Caco-2 (cell line): ENCODE measurements at regions not wholly inside any gene's neighbourhood (a gene's known extent, or its start where the extent isn't known, plus 50 kb on each side); places are given as distances from the start of the nearest gene placed in this dataset.

ENCODE experiments used
- BruUV-seq: library from RNA; stranded (reverse); fragments of 400-500 nt; replicated peaks from 2 replicates; lab custom pipeline; 2021; lab: Mats Ljungman, UMichigan
- CTCF ChIA-PET: fragments of 300-600 bp; sonication (Branson Sonifier 250); formaldehyde crosslinking; loops from one replicate; lab custom pipeline; 2022; ENCODE audit warnings: antibody characterized with exemption; lab: Charles Lee
- POLR2A ChIA-PET: fragments of 300-600 bp; sonication (Branson Sonifier 250); formaldehyde crosslinking; loops from one replicate; lab custom pipeline; 2022; ENCODE audit warnings: antibody characterized with exemption; lab: Charles Lee
- DNase-seq, 2 experiments: peaks; one replicate each; pipeline versions ENCODE4 v3.0.0 to v3.0.0-alpha.2; 2020 to 2022
- H3K27me3 ChIP-seq: replicated peaks from 2 replicates; pipeline ENCODE4 v1.6.0; 2011; ENCODE audit warnings: low read length; ENCODE audit not compliant: control insufficient read depth, insufficient read depth
- H3K36me3 ChIP-seq: 2 replicates; pipeline ENCODE4 v1.5.1; 2011; ENCODE audit warnings: low read length; ENCODE audit not compliant: control insufficient read depth, insufficient read depth
- H3K4me1 ChIP-seq: fragments of 250-450 bp; sonication (Bioruptor Pico); 2 replicates; pipeline ENCODE4 v1.5.1; 2020; ENCODE audit warnings: mild to moderate bottlenecking
- H3K4me3 ChIP-seq: 2 replicates; pipeline ENCODE4 v1.5.1; 2011; ENCODE audit warnings: low read depth, mild to moderate bottlenecking, control low read depth, low read length
- H3K9me3 ChIP-seq: fragments of 250-450 bp; sonication (Bioruptor Pico); 2 replicates; pipeline ENCODE4 v1.5.1; 2020; ENCODE audit warnings: mild to moderate bottlenecking, moderate library complexity
- H3K27ac Mint-ChIP-seq: one replicate; pipeline ENCODE4 v1.8.0; 2022; ENCODE audit warnings: mixed read lengths; ENCODE audit not compliant: unreplicated experiment
- H3K27me3 Mint-ChIP-seq: one replicate; pipeline ENCODE4 v1.8.0; 2022; ENCODE audit warnings: mixed read lengths; ENCODE audit not compliant: insufficient read depth, unreplicated experiment
- H3K36me3 Mint-ChIP-seq: one replicate; pipeline ENCODE4 v1.8.0; 2022; ENCODE audit warnings: mild to moderate bottlenecking, mixed read lengths; ENCODE audit not compliant: insufficient read depth, unreplicated experiment
- H3K4me1 Mint-ChIP-seq: one replicate; pipeline ENCODE4 v1.8.0; 2022; ENCODE audit warnings: low read depth, mixed read lengths; ENCODE audit not compliant: unreplicated experiment
- H3K4me3 Mint-ChIP-seq: one replicate; pipeline ENCODE4 v1.8.0; 2022; ENCODE audit warnings: mild to moderate bottlenecking, moderate library complexity, mixed read lengths; ENCODE audit not compliant: unreplicated experiment
- H3K9me3 Mint-ChIP-seq: one replicate; pipeline ENCODE4 v1.8.0; 2022; ENCODE audit warnings: mixed read lengths; ENCODE audit not compliant: unreplicated experiment
- intact Hi-C: fragments of 100-400 bp; cut with micrococcal nuclease; formaldehyde crosslinking; loops from one replicate; pipeline ENCODE4 v1.10.0; 2022; ENCODE audit not compliant: unreplicated experiment
- TF ChIP-seq, protein P1 (sequence below), 2 experiments: fragments of 200-600 bp in 1 of 2; IDR thresholded peaks; 1 replicate in 1 of 2; 2 replicates in 1 of 2; pipeline versions ENCODE4 v1.5.1 to v1.8.0; 2011 to 2022; ENCODE audit warnings: antibody characterized with exemption in 1 of 2, control low read depth in 1 of 2, inconsistent platforms in 1 of 2, low read depth in 1 of 2, low read length in 1 of 2, mild to moderate bottlenecking in 1 of 2, moderate library complexity in 1 of 2; ENCODE audit not compliant: insufficient read depth in 1 of 2, severe bottlenecking in 1 of 2, unreplicated experiment in 1 of 2

DNA sequence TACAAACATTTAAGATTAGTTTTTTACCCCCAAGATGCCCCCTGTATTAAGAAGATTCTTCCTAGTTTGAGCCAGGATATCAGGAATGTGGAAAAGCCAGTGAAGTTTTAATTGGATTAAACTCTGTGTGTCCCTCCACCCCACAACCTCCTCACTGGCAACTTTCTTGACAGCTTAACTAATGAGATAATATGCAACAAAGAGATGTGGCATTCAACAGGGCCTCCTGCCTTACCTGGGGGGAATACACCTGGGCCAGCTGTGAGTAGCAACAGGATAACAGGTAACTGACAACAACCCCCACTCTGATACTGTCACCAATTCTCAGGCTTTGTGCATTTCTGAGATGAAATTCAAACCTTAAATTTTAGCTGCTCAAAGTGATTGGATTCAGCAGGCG lies 512.3 kb downstream of the TFAP2B start:
- no peaks in the 10 kb centered on the region for H3K36me3 Mint-ChIP-seq
- H3K4me3 Mint-ChIP-seq: no peak overlapping the region
- H3K27me3 Mint-ChIP-seq: peaks cover 2% of the 10 kb centered on the region
- H3K4me1 Mint-ChIP-seq: no peaks in the 10 kb centered on the region
- H3K27me3 ChIP-seq: no peaks in the 10 kb centered on the region
- TF ChIP-seq, protein P1, sequence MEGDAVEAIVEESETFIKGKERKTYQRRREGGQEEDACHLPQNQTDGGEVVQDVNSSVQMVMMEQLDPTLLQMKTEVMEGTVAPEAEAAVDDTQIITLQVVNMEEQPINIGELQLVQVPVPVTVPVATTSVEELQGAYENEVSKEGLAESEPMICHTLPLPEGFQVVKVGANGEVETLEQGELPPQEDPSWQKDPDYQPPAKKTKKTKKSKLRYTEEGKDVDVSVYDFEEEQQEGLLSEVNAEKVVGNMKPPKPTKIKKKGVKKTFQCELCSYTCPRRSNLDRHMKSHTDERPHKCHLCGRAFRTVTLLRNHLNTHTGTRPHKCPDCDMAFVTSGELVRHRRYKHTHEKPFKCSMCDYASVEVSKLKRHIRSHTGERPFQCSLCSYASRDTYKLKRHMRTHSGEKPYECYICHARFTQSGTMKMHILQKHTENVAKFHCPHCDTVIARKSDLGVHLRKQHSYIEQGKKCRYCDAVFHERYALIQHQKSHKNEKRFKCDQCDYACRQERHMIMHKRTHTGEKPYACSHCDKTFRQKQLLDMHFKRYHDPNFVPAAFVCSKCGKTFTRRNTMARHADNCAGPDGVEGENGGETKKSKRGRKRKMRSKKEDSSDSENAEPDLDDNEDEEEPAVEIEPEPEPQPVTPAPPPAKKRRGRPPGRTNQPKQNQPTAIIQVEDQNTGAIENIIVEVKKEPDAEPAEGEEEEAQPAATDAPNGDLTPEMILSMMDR (IDR thresholded peaks at IDR 0.05; ENCODE audit: insufficient read depth in 1 of 2, low read depth in 1 of 2, low read length in 1 of 2, severe bottlenecking in 1 of 2, unreplicated experiment in 1 of 2): no peak
- BruUV-seq: no TSS peak
- H3K4me3 ChIP-seq: no peak overlapping the region
- no peaks in the 10 kb centered on the region for H3K9me3 ChIP-seq
- CTCF ChIA-PET: no interaction called here
- DNase-seq: no peak
- H3K36me3 ChIP-seq: no peaks in the 10 kb centered on the region
- POLR2A ChIA-PET: no interaction called here
- no peak overlapping the region for H3K27ac Mint-ChIP-seq
- intact Hi-C loops: no loop called here
- no peaks in the 10 kb centered on the region for H3K9me3 Mint-ChIP-seq
- no peaks in the 10 kb centered on the region for H3K4me1 ChIP-seq

DNA sequence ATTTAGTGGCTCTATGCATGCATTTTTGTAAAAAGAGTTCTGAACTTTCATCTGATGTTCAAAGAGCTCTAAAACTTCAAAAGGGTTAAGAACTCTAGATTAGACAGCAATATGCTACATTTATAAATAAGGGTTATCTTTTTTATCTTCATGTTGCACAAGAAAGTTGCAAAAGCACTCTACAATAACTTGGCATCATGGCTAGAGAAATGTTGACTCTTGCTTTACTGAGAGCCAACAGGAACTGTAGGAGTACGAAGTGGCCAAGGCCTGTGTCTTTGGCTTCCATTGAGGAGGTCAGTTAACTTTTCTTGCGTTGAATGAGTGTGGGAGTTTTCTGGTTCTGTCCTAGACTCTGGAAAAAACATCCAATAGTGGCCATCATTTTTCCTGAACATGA lies 516.9 kb downstream of the TFAP2B start:
- no peak for DNase-seq
- CTCF ChIA-PET: no interaction called here
- no peak overlapping the region for H3K4me3 Mint-ChIP-seq
- H3K27me3 Mint-ChIP-seq: no peaks in the 10 kb centered on the region
- H3K4me1 Mint-ChIP-seq: no peaks in the 10 kb centered on the region
- BruUV-seq: no TSS peak
- TF ChIP-seq, protein P1 (IDR thresholded peaks at IDR 0.05; ENCODE audit: insufficient read depth in 1 of 2, low read depth in 1 of 2, low read length in 1 of 2, severe bottlenecking in 1 of 2, unreplicated experiment in 1 of 2): no peak
- Histone ChIP-seq H3K4me1 (no peaks in the 10 kb centered on the region), H3K36me3 (no peaks in the 10 kb centered on the region), H3K4me3 (no peak overlapping the region), H3K27me3 (no peaks in the 10 kb centered on the region), H3K9me3 (no peaks in the 10 kb centered on the region)
- intact Hi-C loops: no loop called here
- POLR2A ChIA-PET: no interaction called here
- no peaks in the 10 kb centered on the region for H3K9me3 Mint-ChIP-seq
- H3K36me3 Mint-ChIP-seq: no peaks in the 10 kb centered on the region
- H3K27ac Mint-ChIP-seq: no peak overlapping the region

DNA sequence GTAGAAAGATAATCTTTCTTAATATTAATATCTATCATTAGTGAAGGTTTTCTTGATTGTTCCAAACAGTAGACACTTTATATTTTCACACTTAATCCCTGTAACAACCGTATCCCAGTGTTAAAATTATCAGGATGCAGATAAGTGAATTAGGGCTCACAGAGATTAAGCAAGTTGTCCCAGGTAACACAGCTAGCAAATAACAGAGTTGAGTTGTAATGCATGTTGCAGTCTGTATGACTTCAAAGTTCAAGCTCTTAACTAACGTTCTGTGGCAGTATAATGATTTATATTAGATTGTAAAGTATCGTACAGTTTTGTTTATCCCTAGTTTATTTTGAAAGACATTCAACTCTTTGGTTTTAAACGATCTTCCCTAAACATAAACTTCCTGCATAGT lies 517.5 kb downstream of the TFAP2B start:
- intact Hi-C loops: no loop called here
- Mint-ChIP-seq H3K4me1 (no peaks in the 10 kb centered on the region), H3K36me3 (no peaks in the 10 kb centered on the region), H3K4me3 (no peak overlapping the region), H3K9me3 (no peaks in the 10 kb centered on the region), H3K27ac (no peak overlapping the region), H3K27me3 (no peaks in the 10 kb centered on the region)
- Histone ChIP-seq H3K36me3 (no peaks in the 10 kb centered on the region), H3K4me1 (no peaks in the 10 kb centered on the region), H3K9me3 (no peaks in the 10 kb centered on the region), H3K4me3 (no peak overlapping the region), H3K27me3 (no peaks in the 10 kb centered on the region)
- DNase-seq: no peak
- no TSS peak for BruUV-seq
- TF ChIP-seq, protein P1 (IDR thresholded peaks at IDR 0.05; ENCODE audit: insufficient read depth in 1 of 2, low read depth in 1 of 2, low read length in 1 of 2, severe bottlenecking in 1 of 2, unreplicated experiment in 1 of 2): no peak
- ChIA-PET CTCF (no interaction called here), POLR2A (no interaction called here)
